HG03520 (cell line): ENCODE measurements at regions not wholly inside any gene's neighbourhood (a gene's known extent, or its start where the extent isn't known, plus 50 kb on each side); places are given as distances from the start of the nearest gene placed in this dataset.
"Not testable (repeated sequence)": the region's sequence is repeated elsewhere in the genome, so short reads cannot be mapped to it uniquely, and the experiment has no call there.

Experiments
- ATAC-seq: cut with Tn5 transposase; IDR thresholded peaks from one replicate; pipeline ENCODE4 v1.9.1; 2021; ENCODE audit warnings: mild to moderate bottlenecking, moderate library complexity; ENCODE audit not compliant: unreplicated experiment

- no peak for ATAC-seq
Observed at GRCh38 chrX:109184506-109185139, 297.3 kb downstream of the GUCY2F start.

GRCh38 chrX:109172091-109172602 lies 309.7 kb downstream of the GUCY2F start:
- no peak for ATAC-seq

- ATAC-seq: no peak
Observed at GRCh38 chrX:109155161-109155560, 326.7 kb downstream of the GUCY2F start.

- ATAC-seq: not testable (repeated sequence)
Observed at GRCh38 chrX:109144173-109144572, 337.7 kb downstream of the GUCY2F start.

- ATAC-seq: no peak
Observed at GRCh38 chrX:109140463-109140862, 341.4 kb downstream of the GUCY2F start.

- ATAC-seq: no peak
Observed at GRCh38 chrX:109134777-109135176, 347.1 kb downstream of the GUCY2F start.

- ATAC-seq: no peak
Observed at GRCh38 chrX:109125304-109125703, 356.6 kb downstream of the GUCY2F start.

GRCh38 chrX:109089359-109089758 lies 353.0 kb upstream of the IRS4 start:
- ATAC-seq: no peak

- ATAC-seq: no peak
Observed at GRCh38 chrX:109077788-109078187, 341.4 kb upstream of the IRS4 start.

- not testable (repeated sequence) for ATAC-seq
Observed at GRCh38 chrX:109054181-109054581, 317.8 kb upstream of the IRS4 start.

- ATAC-seq: no peak
Observed at GRCh38 chrX:109049903-109050302, 313.5 kb upstream of the IRS4 start.

GRCh38 chrX:109049416-109049815 lies 313.1 kb upstream of the IRS4 start:
- ATAC-seq: no peak

GRCh38 chrX:109040057-109040456 lies 303.7 kb upstream of the IRS4 start:
- ATAC-seq: no peak

GRCh38 chrX:109036624-109037023 lies 300.3 kb upstream of the IRS4 start:
- ATAC-seq: no peak

- ATAC-seq: no peak
Observed at GRCh38 chrX:108993909-108994308, 257.5 kb upstream of the IRS4 start.

- not testable (repeated sequence) for ATAC-seq
Observed at GRCh38 chrX:108972899-108973298, 236.5 kb upstream of the IRS4 start.

GRCh38 chrX:108947205-108947604 lies 210.8 kb upstream of the IRS4 start:
- no peak for ATAC-seq

- ATAC-seq: no peak
Observed at GRCh38 chrX:108946531-108946930, 210.2 kb upstream of the IRS4 start.

- no peak for ATAC-seq
Observed at GRCh38 chrX:108945883-108946523, 209.6 kb upstream of the IRS4 start.

- ATAC-seq: no peak
Observed at GRCh38 chrX:108914791-108915190, 178.4 kb upstream of the IRS4 start.

- ATAC-seq: not testable (repeated sequence)
Observed at GRCh38 chrX:108903831-108904230, 167.5 kb upstream of the IRS4 start.

- ATAC-seq: no peak
Observed at GRCh38 chrX:108900333-108900732, 164.0 kb upstream of the IRS4 start.
